AG04450 (cell line): ENCODE measurements at regions not wholly inside any gene's neighbourhood (a gene's known extent, or its start where the extent isn't known, plus 50 kb on each side); places are given as distances from the start of the nearest gene placed in this dataset.
"Not testable (repeated sequence)": the region's sequence is repeated elsewhere in the genome, so short reads cannot be mapped to it uniquely, and the experiment has no call there.

ENCODE experiments used
- CTCF ChIA-PET: fragments of 300-600, 350-600 bp; formaldehyde crosslinking; extraction: SDS; loops from one replicate; lab custom pipeline; 2022; ENCODE audit warnings: antibody characterized with exemption, inconsistent platforms; lab: Charles Lee
- POLR2A ChIA-PET: fragments of 350-600 bp; formaldehyde crosslinking; extraction: SDS; loops from one replicate; lab custom pipeline; 2021; ENCODE audit warnings: antibody characterized with exemption, inconsistent platforms; lab: Yijun Ruan, JAX
- DNase-seq: peaks from one replicate; pipeline ENCODE4 v3.0.0-alpha.2; 2011; ENCODE audit warnings: low read depth, low spot score
- H3K27ac ChIP-seq: one replicate; pipeline ENCODE4 v1.5.1; 2012; ENCODE audit warnings: low read depth, low read length, control low read depth
- H3K27me3 ChIP-seq: one replicate; pipeline ENCODE4 v1.6.0; 2012; ENCODE audit warnings: low read length; ENCODE audit not compliant: control insufficient read depth, insufficient read depth
- H3K4me3 ChIP-seq: 2 replicates; pipeline ENCODE4 v1.5.1; 2011; ENCODE audit warnings: mild to moderate bottlenecking, low read depth, low read length, control low read depth
- H3K9me3 ChIP-seq: 2 replicates; pipeline ENCODE4 v1.5.1; 2012; ENCODE audit warnings: low read length; ENCODE audit not compliant: control insufficient read depth, insufficient read depth
- TF ChIP-seq, protein P1 (sequence below): IDR thresholded peaks from 2 replicates; pipeline ENCODE4 v1.5.1; 2011; ENCODE audit warnings: low read depth, low read length, control low read depth, inconsistent platforms

DNA sequence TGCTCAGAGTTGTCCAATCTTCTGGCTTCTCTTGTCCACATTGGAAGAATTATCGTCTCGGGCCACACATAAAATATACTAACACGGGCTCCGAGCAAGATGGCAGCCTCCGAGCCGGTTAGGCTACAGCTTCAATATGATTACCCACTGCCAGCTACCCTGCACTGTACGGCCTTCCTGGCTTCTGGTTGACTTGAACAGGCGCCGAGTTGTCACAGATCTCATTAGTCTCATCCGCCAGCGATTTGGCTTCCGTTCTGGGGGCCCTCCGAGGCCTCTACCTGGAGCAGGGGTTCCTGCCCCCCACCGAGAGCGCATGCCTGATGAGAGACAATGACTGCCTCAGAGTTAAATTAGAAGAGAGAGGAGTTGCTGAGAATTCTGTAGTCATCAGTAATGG is 101.2 kb upstream of the NUDT6 start:
- TF ChIP-seq, protein P1, sequence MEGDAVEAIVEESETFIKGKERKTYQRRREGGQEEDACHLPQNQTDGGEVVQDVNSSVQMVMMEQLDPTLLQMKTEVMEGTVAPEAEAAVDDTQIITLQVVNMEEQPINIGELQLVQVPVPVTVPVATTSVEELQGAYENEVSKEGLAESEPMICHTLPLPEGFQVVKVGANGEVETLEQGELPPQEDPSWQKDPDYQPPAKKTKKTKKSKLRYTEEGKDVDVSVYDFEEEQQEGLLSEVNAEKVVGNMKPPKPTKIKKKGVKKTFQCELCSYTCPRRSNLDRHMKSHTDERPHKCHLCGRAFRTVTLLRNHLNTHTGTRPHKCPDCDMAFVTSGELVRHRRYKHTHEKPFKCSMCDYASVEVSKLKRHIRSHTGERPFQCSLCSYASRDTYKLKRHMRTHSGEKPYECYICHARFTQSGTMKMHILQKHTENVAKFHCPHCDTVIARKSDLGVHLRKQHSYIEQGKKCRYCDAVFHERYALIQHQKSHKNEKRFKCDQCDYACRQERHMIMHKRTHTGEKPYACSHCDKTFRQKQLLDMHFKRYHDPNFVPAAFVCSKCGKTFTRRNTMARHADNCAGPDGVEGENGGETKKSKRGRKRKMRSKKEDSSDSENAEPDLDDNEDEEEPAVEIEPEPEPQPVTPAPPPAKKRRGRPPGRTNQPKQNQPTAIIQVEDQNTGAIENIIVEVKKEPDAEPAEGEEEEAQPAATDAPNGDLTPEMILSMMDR: no peak
- Histone ChIP-seq H3K27me3 (no peaks in the 10 kb centered on the region), H3K27ac (no peak overlapping the region), H3K9me3 (no peaks in the 10 kb centered on the region), H3K4me3 (no peak overlapping the region)
- no peak for DNase-seq
- CTCF ChIA-PET: no interaction called here
- POLR2A ChIA-PET: no interaction called here

DNA sequence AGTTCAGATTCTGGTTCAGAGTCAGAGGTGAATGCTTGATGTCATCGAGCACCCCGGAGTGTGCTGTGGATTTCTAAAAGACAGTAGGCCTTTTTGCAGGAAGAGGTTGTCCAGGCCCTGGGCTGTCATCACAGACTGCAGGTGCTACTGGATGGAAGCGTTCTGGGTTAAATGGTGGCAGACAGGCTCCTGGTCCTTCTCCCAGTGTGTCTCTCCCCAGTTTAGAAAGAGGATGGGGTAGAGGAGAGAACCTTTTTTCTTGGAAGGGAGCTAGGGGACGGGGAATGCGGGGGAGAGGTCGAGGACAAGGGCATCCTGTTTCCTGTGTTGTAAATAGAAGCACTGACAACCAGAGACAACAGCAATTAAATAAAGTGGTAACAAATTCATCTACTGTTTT is 102.3 kb upstream of the NUDT6 start:
- Histone ChIP-seq H3K27ac (no peak overlapping the region), H3K9me3 (no peaks in the 10 kb centered on the region), H3K27me3 (no peaks in the 10 kb centered on the region), H3K4me3 (no peak overlapping the region)
- ChIA-PET POLR2A (no interaction called here), CTCF (no interaction called here)
- TF ChIP-seq, protein P1: no peak
- no peak for DNase-seq

DNA sequence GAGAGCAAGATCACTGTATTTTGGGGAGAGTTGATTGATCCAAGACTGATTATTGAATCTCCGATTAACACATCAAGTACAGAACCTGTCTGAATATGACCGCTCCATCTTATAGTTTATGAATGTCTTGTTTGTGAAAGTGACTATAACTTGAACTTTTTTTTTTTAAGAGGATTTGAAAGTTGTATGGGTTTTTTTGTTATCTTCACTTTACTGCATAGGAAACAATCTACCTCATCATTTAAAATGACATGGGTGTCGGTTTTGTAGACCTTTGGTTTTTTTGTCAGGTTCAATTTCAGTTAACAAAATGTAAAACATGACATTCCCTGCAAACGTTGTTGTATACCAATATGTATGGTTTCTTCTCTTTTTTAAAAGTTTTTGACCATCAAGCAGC is 103.0 kb upstream of the NUDT6 start:
- ChIA-PET POLR2A (no interaction called here), CTCF (no interaction called here)
- no peak overlapping the region for H3K27ac ChIP-seq
- H3K27me3 ChIP-seq: no peaks in the 10 kb centered on the region
- TF ChIP-seq, protein P1: no peak
- no peak overlapping the region for H3K4me3 ChIP-seq
- DNase-seq: no peak
- H3K9me3 ChIP-seq: no peaks in the 10 kb centered on the region

DNA sequence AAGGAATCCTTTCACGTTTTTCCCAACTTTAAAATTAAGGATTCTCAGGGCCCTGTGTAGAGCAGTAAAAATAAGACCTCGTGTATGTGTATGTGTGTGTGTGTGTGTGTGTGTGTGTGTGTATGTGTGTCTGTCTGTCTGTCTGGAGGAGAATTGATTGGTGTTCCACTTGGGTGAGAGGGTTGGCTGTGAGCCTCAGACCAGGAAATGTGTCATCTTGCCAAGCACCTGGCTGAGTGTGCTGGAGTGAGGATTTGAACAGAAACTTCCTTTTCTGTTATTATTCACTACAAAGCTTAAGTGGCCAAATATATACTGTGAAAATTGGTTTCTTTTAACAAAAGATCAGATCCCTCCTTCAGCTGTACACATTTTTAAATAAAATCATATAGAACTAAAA is 103.6 kb upstream of the NUDT6 start:
- H3K4me3 ChIP-seq, H3K27me3 ChIP-seq, H3K27ac ChIP-seq, H3K9me3 ChIP-seq, POLR2A ChIA-PET, DNase-seq, CTCF ChIA-PET: not testable (repeated sequence)

DNA sequence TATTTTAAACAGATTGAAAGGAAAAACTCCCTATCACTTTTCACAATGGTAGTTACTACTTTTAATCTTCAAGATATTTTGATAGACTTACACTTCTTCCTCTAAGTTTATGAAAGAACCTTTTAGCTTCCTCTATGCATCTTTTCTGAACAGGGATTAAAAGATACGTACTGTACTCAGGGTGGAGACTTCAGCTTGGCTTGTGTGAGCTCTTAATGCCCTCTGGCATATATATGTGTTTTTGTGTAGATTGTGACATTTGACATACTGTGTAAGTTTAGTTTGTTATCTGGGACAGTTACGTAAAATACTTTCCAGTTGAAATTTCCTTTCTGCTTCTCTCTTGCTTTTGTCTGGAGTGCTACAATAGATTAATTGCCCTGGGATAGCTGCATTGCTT is 109.3 kb upstream of the NUDT6 start:
- Histone ChIP-seq H3K27me3 (no peaks in the 10 kb centered on the region), H3K4me3 (no peak overlapping the region), H3K9me3 (no peaks in the 10 kb centered on the region), H3K27ac (no peak overlapping the region)
- TF ChIP-seq, protein P1: no peak
- no peak for DNase-seq
- POLR2A ChIA-PET: no interaction called here
- CTCF ChIA-PET: interaction anchor here (0.6 to 0.8 kb wide), 2 partner anchors 28 to 43 kb away, joined by 3 read pairs; no protein-coding TSS in a partner anchor

DNA sequence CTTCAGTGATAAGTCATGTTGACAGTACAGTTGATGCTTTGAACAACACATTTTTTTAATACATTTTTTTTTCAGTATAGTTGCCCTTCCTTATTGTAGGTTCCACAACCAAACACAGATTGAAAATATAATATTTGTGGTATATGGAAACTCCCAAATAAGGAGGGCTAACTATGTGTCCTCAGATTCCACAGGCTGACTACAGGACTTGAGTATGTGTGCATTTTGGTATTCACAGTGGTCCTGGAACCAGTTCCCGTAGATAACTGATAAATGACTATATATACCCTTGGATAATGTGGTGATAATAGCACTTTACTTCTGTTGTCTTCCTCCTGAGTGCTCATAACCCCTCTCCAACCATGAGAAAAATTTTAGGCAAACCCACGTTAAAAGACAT is 111.6 kb upstream of the NUDT6 start:
- ChIA-PET CTCF (interaction anchor here (0.6 kb wide), 2 partner anchors 1223 to 1258 kb away, joined by 3 to 4 read pairs; no protein-coding TSS in a partner anchor), POLR2A (no interaction called here)
- no peaks in the 10 kb centered on the region for H3K27me3 ChIP-seq

More for the DNA sequence above, 111.6 kb upstream of the NUDT6 start:
- Histone ChIP-seq H3K27ac (no peak overlapping the region), H3K9me3 (no peaks in the 10 kb centered on the region), H3K4me3 (no peak overlapping the region)
- DNase-seq: no peak
- TF ChIP-seq, protein P1: no peak
